Glomerular visceral epithelial cell (primary cell): ENCODE measurements at regions not wholly inside any gene's neighbourhood (a gene's known extent, or its start where the extent isn't known, plus 50 kb on each side); places are given as distances from the start of the nearest gene placed in this dataset.
A peak's percentile ranks its signal among the peaks of the same experiment; 100 is the strongest.
"Not testable (repeated sequence)": the region's sequence is repeated elsewhere in the genome, so short reads cannot be mapped to it uniquely, and the experiment has no call there.

Source experiments
- DNase-seq: peaks from one replicate; pipeline ENCODE4 v3.0.0-alpha.2; 2016; ENCODE audit errors: extremely low spot score

GRCh38 chr3:162987085-162987794, 1490.6 kb downstream of the OTOL1 start:
- DNase-seq, result not testable (repeated sequence)

- no peak for DNase-seq
Observed at GRCh38 chr3:162992741-162993140, 1496.1 kb downstream of the OTOL1 start.

- no peak for DNase-seq
Observed at GRCh38 chr3:162994165-162994564, 1497.6 kb downstream of the OTOL1 start.

- DNase-seq, result no peak
Observed at GRCh38 chr3:162996368-162996767, 1499.8 kb downstream of the OTOL1 start.

- DNase-seq, result no peak
Observed at GRCh38 chr3:162998205-162998604, 1501.6 kb downstream of the OTOL1 start.

- DNase-seq, result no peak
Observed at GRCh38 chr3:163011596-163011995, 1515.0 kb downstream of the OTOL1 start.

GRCh38 chr3:163016251-163016650, 1519.6 kb downstream of the OTOL1 start:
- no peak for DNase-seq

GRCh38 chr3:163018067-163018466, 1521.5 kb downstream of the OTOL1 start:
- DNase-seq, result no peak

GRCh38 chr3:163018664-163019063, 1522.1 kb downstream of the OTOL1 start:
- DNase-seq, result no peak

GRCh38 chr3:163019260-163019659, 1522.7 kb downstream of the OTOL1 start:
- DNase-seq, result no peak

GRCh38 chr3:163033652-163034051, 1537.0 kb downstream of the OTOL1 start:
- no peak for DNase-seq

- DNase-seq, result no peak
Observed at GRCh38 chr3:163039636-163040035, 1543.0 kb downstream of the OTOL1 start.

- DNase-seq, result no peak
Observed at GRCh38 chr3:163043074-163043473, 1546.5 kb downstream of the OTOL1 start.

- DNase-seq, result no peak
Observed at GRCh38 chr3:163045945-163046344, 1549.3 kb downstream of the OTOL1 start.

GRCh38 chr3:163048881-163049280, 1552.3 kb downstream of the OTOL1 start:
- no peak for DNase-seq

GRCh38 chr3:163056874-163057497, 1560.4 kb downstream of the OTOL1 start:
- peak; percentile 32 for DNase-seq

- no peak for DNase-seq
Observed at GRCh38 chr3:163058031-163058854, 1561.6 kb downstream of the OTOL1 start.

- DNase-seq, result no peak
Observed at GRCh38 chr3:163071713-163072112, 1575.1 kb downstream of the OTOL1 start.
